Upper lobe of right lung (tissue), 1 donor: ENCODE measurements at regions not wholly inside any gene's neighbourhood (a gene's known extent, or its start where the extent isn't known, plus 50 kb on each side); places are given as distances from the start of the nearest gene placed in this dataset.
A peak's percentile ranks its signal among the peaks of the same experiment; 100 is the strongest.
"Not testable (repeated sequence)": the region's sequence is repeated elsewhere in the genome, so short reads cannot be mapped to it uniquely, and the experiment has no call there.

ENCODE experiments used
- ATAC-seq: fragments of 200-7000 bp; cut with Tn5 transposase; one replicate; pipeline ENCODE4 v1.9.1; 2020; ENCODE audit warnings: mild to moderate bottlenecking, moderate library complexity
- DNase-seq: peaks from one replicate; pipeline ENCODE4 v3.0.0-alpha.2; 2020
- H3K27ac ChIP-seq: fragments of 200-600 bp; one replicate; pipeline ENCODE4 v1.8.0; 2022
- H3K27me3 ChIP-seq: fragments of 200-600 bp; one replicate; pipeline ENCODE4 v1.8.0; 2022; ENCODE audit warnings: mild to moderate bottlenecking
- H3K36me3 ChIP-seq: fragments of 200-600 bp; one replicate; pipeline ENCODE4 v1.8.0; 2022
- H3K4me1 ChIP-seq: fragments of 200-600 bp; one replicate; pipeline ENCODE4 v1.8.0; 2022
- H3K4me3 ChIP-seq: fragments of 200-600 bp; one replicate; pipeline ENCODE4 v1.8.0; 2022; ENCODE audit warnings: mild to moderate bottlenecking
- H3K9me3 ChIP-seq: fragments of 200-600 bp; one replicate; pipeline ENCODE4 v1.8.0; 2022
- CTCF ChIP-seq: fragments of 200-600 bp; IDR thresholded peaks from one replicate; pipeline ENCODE4 v1.8.0; 2022; ENCODE audit warnings: antibody characterized with exemption
- intact Hi-C: fragments of 100-400 bp; cut with DNase I; formaldehyde crosslinking; loops from one replicate; pipeline ENCODE4 v1.11.0; 2022
- donor health status: DM: no; HTN: yes; CAD: no; lungs with severe emphysema.

DNA sequence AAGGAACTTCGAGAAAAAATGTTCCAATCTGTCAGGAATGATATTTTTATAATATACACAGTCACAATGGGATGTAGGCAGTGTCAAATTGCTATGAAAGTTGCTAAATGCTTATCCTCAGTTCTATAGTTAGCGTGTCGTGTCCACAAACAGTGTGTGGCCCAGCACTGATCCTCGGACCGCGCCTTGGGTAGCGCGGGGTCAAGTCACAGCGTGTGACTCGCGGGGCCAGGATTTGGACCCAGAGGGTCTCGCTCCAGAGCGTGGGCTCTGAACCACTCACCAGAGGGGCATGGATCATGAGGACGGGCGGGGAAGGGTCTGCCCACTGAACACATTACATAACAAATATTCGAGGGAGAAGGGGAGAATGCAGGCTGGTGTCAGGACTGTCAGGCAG, 171.8 kb downstream of the C9orf50 start:
- intact Hi-C loops = no loop called here
- Histone ChIP-seq H3K27ac (no peak overlapping the region), H3K9me3 (no peaks in the 10 kb centered on the region), H3K27me3 (no peaks in the 10 kb centered on the region), H3K4me3 (no peak overlapping the region), H3K4me1 (peaks cover 11% of the 10 kb centered on the region), H3K36me3 (no peaks in the 10 kb centered on the region)
- DNase-seq (no peak), ATAC-seq (no peak)
- no peak for TF ChIP-seq CTCF

DNA sequence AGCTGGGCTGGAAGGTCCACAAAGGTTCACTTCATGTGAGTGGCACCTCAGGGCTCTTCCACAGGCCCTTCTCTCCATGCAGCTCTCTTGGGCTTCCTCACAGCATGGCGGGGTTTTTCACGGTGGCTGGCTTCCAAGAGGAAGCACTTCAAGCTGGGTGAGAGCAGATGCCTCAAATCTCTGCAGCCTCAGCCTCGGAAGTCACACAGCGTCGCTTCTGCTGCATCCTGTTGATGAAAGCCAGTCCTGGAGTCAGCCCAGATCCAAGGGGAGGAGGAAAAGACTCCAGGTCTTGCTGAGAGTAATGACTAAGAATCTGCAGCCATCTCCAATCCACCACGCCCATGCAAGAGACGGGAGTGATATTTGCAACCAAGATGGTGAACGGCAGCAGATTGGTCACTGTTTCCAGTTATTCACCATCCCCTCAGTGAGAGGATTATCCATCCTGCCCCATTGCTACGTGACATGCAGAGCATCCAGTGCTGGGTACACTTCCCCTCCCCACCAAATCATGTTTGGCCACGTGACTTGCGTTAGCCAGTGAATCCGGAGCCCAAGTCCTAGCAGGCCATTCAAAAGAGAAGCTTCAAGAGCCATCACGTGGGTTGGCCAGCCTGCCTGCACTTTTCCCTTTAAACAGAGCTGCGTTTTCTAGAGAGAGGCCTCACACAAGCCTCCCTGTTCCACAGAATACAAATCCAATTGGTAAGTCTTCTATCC, 173.9 kb downstream of the C9orf50 start:
- Histone ChIP-seq H3K27ac (no peak overlapping the region), H3K4me3 (no peak overlapping the region), H3K36me3 (no peaks in the 10 kb centered on the region), H3K27me3 (no peaks in the 10 kb centered on the region), H3K9me3 (no peaks in the 10 kb centered on the region), H3K4me1 (peaks cover 11% of the 10 kb centered on the region)
- no peak for TF ChIP-seq CTCF
- intact Hi-C loops = no loop called here
- peak; percentile 11 for ATAC-seq
- no peak for DNase-seq

DNA sequence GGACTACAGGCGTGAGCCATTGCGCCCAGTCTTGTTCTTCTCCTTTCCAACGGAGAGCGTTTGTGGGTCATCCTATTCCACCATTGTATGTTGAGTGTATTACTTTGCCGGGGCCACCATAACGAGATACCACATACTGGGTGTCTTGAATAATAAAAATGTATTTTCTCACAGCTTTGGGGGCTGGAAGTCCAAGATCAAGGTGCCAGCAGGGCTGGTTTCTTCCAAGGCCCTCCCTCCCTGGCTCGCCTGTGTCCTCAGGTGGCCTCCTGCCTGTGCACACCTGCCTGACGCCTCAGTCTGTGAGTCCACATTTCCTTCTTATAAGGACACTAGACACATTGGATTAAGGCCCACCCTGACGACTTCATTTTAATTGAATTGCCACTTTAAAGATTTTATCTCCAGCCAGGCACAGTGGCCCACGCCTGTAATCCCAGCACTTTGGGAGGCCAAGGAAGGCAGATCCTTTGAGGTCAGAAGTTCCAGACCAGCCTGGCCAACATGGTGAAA, 175.1 kb downstream of the C9orf50 start:
- no peaks in the 10 kb centered on the region for H3K27me3 ChIP-seq
- no peak overlapping the region for H3K4me3 ChIP-seq
- ATAC-seq (no peak), DNase-seq (no peak)
- TF ChIP-seq CTCF = no peak
- H3K27ac ChIP-seq = no peak overlapping the region
- peaks cover under 1% of the 10 kb centered on the region for H3K4me1 ChIP-seq
- intact Hi-C loops = no loop called here
- no peaks in the 10 kb centered on the region for H3K36me3 ChIP-seq
- no peaks in the 10 kb centered on the region for H3K9me3 ChIP-seq

- H3K9me3 ChIP-seq, intact Hi-C loops, H3K4me3 ChIP-seq, DNase-seq, H3K27me3 ChIP-seq, H3K27ac ChIP-seq, H3K4me1 ChIP-seq, ATAC-seq, H3K36me3 ChIP-seq: not testable (repeated sequence)
Observed at GRCh38 chr9:129443515-129444164, 177.3 kb downstream of the C9orf50 start.

DNA sequence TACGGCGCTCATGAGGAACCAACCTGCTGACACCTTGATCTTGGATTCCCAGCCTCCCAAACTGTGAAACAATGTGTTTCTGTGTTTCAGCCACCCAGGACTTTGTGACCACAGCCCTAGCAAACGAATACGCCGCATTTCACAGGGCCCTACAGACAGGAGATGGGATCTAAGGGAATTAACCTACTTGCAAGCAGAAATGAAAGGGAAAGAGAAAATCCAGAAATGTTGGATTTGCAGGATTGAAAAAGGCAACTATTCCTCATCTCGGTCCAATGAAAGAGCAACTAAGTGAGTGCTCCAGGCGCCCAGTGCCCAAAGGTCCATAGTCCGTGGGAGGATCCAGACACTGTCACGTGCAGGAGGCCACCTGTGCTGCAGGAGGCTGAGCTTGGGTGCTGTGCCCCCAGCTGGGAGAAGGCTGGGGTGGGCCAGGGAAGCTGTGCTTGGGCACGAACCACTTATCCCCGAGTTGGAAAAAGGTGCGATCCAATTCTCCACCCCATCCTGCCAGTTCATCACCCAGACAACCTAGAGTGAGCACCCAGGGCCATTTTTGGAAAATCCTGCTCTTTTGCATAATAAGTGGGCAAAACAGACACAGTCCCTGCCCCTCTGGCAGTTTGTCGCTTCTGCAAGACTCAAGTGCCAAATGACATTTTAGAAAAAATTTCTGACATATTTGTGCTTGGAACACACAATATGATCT, 177.9 kb downstream of the C9orf50 start:
- ATAC-seq (peak; percentile 18), DNase-seq (no peak)
- no peaks in the 10 kb centered on the region for H3K36me3 ChIP-seq
- no peak overlapping the region for H3K27ac ChIP-seq
- no peaks in the 10 kb centered on the region for H3K27me3 ChIP-seq
- intact Hi-C loops = no loop called here
- no peaks in the 10 kb centered on the region for H3K9me3 ChIP-seq
- no peak overlapping the region for H3K4me3 ChIP-seq
- peaks cover 7% of the 10 kb centered on the region for H3K4me1 ChIP-seq
- TF ChIP-seq CTCF = no peak

GRCh38 chr9:129441852-129442251, 179.0 kb downstream of the C9orf50 start:
- no peaks in the 10 kb centered on the region for H3K27me3 ChIP-seq
- H3K36me3 ChIP-seq = no peaks in the 10 kb centered on the region
- H3K4me1 ChIP-seq = peaks cover 16% of the 10 kb centered on the region
- H3K27ac ChIP-seq = no peak overlapping the region
- intact Hi-C loops = no loop called here
- DNase-seq (no peak), ATAC-seq (no peak)
- TF ChIP-seq CTCF = no peak
- no peak overlapping the region for H3K4me3 ChIP-seq
- H3K9me3 ChIP-seq = no peaks in the 10 kb centered on the region
